Panc1 (cell line): ENCODE measurements at regions not wholly inside any gene's neighbourhood (a gene's known extent, or its start where the extent isn't known, plus 50 kb on each side); places are given as distances from the start of the nearest gene placed in this dataset.

Source experiments
- ATAC-seq: fragments of 200-7000 bp; cut with Tn5 transposase; 2 replicates; pipeline ENCODE4 v1.9.1; 2020; ENCODE audit warnings: mild to moderate bottlenecking, moderate library complexity
- BruUV-seq: library from RNA; stranded (reverse); fragments of 400-500 nt; replicated peaks from 2 replicates; lab custom pipeline; 2021; lab: Mats Ljungman, UMichigan
- CTCF ChIA-PET: fragments of 300-600 bp; sonication (Branson Sonifier 250); formaldehyde crosslinking; loops from one replicate; lab custom pipeline; 2022; ENCODE audit warnings: antibody characterized with exemption; lab: Charles Lee
- POLR2A ChIA-PET: fragments of 300-600 bp; sonication (Branson Sonifier 250); formaldehyde crosslinking; loops from one replicate; lab custom pipeline; 2022; ENCODE audit warnings: antibody characterized with exemption; lab: Charles Lee
- DNase-seq: peaks from one replicate; pipeline ENCODE4 v3.0.0-alpha.2; 2010; ENCODE audit warnings: low read depth, low spot score
- H3K27ac ChIP-seq: 2 replicates; pipeline ENCODE4 v1.5.1; 2011; ENCODE audit warnings: mild to moderate bottlenecking, low read length, inconsistent platforms
- H3K27me3 ChIP-seq: fragments of 200-500 bp; sonication (Bioruptor generic); 2 replicates; pipeline ENCODE4 v1.6.0; 2014; ENCODE audit warnings: low read length, inconsistent platforms; ENCODE audit not compliant: control insufficient read depth, insufficient read depth
- H3K36me3 ChIP-seq: fragments of 200-500 bp; sonication (Bioruptor generic); 2 replicates; pipeline ENCODE4 v1.5.1; 2014; ENCODE audit warnings: inconsistent platforms, mild to moderate bottlenecking, low read length, moderate library complexity; ENCODE audit not compliant: control insufficient read depth, insufficient read depth
- H3K4me1 ChIP-seq: 2 replicates; pipeline ENCODE4 v1.5.1; 2011; ENCODE audit warnings: inconsistent platforms, mild to moderate bottlenecking, low read length, moderate library complexity; ENCODE audit not compliant: control insufficient read depth, insufficient read depth
- H3K4me3 ChIP-seq, 2 experiments: 2 replicates each; pipeline ENCODE4 v1.5.1; 2011 to 2012; ENCODE audit warnings: low read depth in 2 of 2, low read length in 2 of 2, mild to moderate bottlenecking in 2 of 2, inconsistent platforms in 1 of 2, moderate library complexity in 1 of 2
- H3K9me3 ChIP-seq: fragments of 200-500 bp; sonication (Bioruptor generic); 2 replicates; pipeline ENCODE4 v1.5.1; 2014; ENCODE audit warnings: low read depth, mild to moderate bottlenecking, inconsistent platforms, low read length, moderate library complexity; ENCODE audit not compliant: control insufficient read depth, insufficient read depth
- CTCF ChIP-seq: fragments of 450-650 bp; IDR thresholded peaks from 2 replicates; pipeline ENCODE4 v1.5.1; 2017; ENCODE audit warnings: mild to moderate bottlenecking
- POLR2AphosphoS5 ChIP-seq: IDR thresholded peaks from 2 replicates; pipeline ENCODE4 v1.6.1; 2012; ENCODE audit warnings: mild to moderate bottlenecking, low read depth, low read length, moderate library complexity
- REST ChIP-seq, 2 experiments: IDR thresholded peaks; 2 replicates each; pipeline ENCODE4 v1.6.1; 2011 to 2012; ENCODE audit warnings: low read depth in 2 of 2, control low read depth in 1 of 2, low read length in 1 of 2, mild to moderate bottlenecking in 1 of 2, moderate library complexity in 1 of 2; ENCODE audit not compliant: insufficient read depth in 1 of 2
- SIN3A ChIP-seq: IDR thresholded peaks from 2 replicates; pipeline ENCODE4 v1.6.1; 2012; ENCODE audit warnings: low read depth, mild to moderate bottlenecking, low read length, moderate library complexity, borderline replicate concordance; ENCODE audit not compliant: insufficient read depth
- TCF7L2 ChIP-seq: IDR thresholded peaks from 2 replicates; pipeline ENCODE4 v1.6.1; 2011; ENCODE audit warnings: mild to moderate bottlenecking, low read depth, low read length, inconsistent platforms
- in situ Hi-C: cut with HindIII; loops from 2 replicates; pipeline ENCODE4 v1.10.0; 2016; ENCODE audit warnings: low sequenced_read_pairs, low pct_unique_long_range_greater_than_20kb
- intact Hi-C: fragments of 100-400 bp; cut with micrococcal nuclease; formaldehyde crosslinking; loops from one replicate; pipeline ENCODE4 v1.10.0; 2022; ENCODE audit not compliant: unreplicated experiment

GRCh38 chr2:121884511-121884921, 129.1 kb downstream of the TSN start:
- DNase-seq (no peak), ATAC-seq (no peak; the same call in 1 of the 2 replicates)
- intact Hi-C loops (no loop called here), in situ Hi-C loops (no loop called here)
- no TSS peak for BruUV-seq
- no peaks in the 10 kb centered on the region for H3K9me3 ChIP-seq
- TF ChIP-seq CTCF (no peak), TCF7L2 (no peak), POLR2AphosphoS5 (no peak), REST (IDR thresholded peaks at IDR 0.05; ENCODE audit: insufficient read depth in 1 of 2, low read depth in 2 of 2, low read length in 1 of 2) (no peak), SIN3A (no peak)
- POLR2A ChIA-PET: no interaction called here
- no peaks in the 10 kb centered on the region for H3K36me3 ChIP-seq
- H3K27me3 ChIP-seq: no peaks in the 10 kb centered on the region
- H3K27ac ChIP-seq: no peak overlapping the region
- H3K4me1 ChIP-seq: no peaks in the 10 kb centered on the region
- CTCF ChIA-PET: no interaction called here
- H3K4me3 ChIP-seq: no peak overlapping the region

- Histone ChIP-seq H3K27me3 (no peaks in the 10 kb centered on the region), H3K9me3 (no peaks in the 10 kb centered on the region), H3K4me1 (no peaks in the 10 kb centered on the region), H3K27ac (no peak overlapping the region), H3K4me3 (no peak overlapping the region), H3K36me3 (no peaks in the 10 kb centered on the region)
- no peak for TF ChIP-seq REST (IDR thresholded peaks at IDR 0.05; ENCODE audit: insufficient read depth in 1 of 2, low read depth in 2 of 2, low read length in 1 of 2)
- no peak for TF ChIP-seq CTCF
- TF ChIP-seq SIN3A: no peak
- TF ChIP-seq POLR2AphosphoS5: no peak
- TF ChIP-seq TCF7L2: no peak
- ChIA-PET POLR2A (no interaction called here), CTCF (interaction anchor here (0.6 kb wide), 1 partner anchor 45 kb away, joined by 4 read pairs; no protein-coding TSS in a partner anchor)
- in situ Hi-C loops: no loop called here
- no peak for DNase-seq
- BruUV-seq: no TSS peak
- no peak for ATAC-seq
- intact Hi-C loops: no loop called here
Observed at GRCh38 chr2:121886059-121886458, 130.6 kb downstream of the TSN start.
